Superior temporal gyrus (tissue), 1 donor: ENCODE measurements at regions not wholly inside any gene's neighbourhood (a gene's known extent, or its start where the extent isn't known, plus 50 kb on each side); places are given as distances from the start of the nearest gene placed in this dataset.

Source experiments
- DNase-seq: peaks from one replicate; pipeline ENCODE4 v3.0.0-alpha.2; 2016; ENCODE audit errors: extremely low spot score

DNA sequence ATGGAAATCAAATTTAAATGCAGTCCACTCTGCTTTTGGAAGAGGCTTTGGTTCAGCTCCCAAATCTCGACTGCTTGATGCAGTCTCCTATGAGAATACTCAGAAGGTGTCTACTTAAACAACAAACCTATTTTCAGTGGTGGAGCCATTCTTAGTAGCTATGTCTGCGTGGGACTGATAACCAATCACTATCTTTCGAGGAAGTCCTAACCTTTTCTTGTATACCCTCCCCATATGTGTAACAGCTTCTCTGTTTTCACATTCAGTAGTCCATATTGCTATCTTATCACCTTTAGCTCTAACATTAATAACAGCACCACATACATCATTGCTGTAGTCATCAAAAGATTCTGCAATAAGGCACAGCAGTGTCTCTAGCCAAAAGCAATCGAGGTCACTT is 333.0 kb upstream of the ATP11B start:
- no peak for DNase-seq

DNA sequence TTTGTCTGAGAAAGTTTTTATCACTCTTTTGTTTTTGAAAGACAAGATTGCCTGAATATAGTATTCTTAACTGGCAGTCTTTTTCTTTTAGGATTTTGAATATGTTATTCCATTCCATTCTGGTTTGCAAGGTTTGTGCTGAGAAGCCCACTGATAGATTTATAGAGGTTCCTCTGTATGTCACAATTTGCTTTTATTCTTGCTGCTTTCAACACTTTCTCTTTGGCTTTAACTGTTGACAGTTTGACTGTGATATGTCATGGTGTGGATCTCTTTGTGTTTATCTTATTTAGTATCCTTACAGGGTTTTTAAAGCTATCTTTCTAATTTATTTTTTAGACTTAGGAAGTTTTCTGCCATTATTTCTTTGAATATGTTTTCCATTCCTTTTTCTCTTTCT is 331.2 kb upstream of the ATP11B start:
- no peak for DNase-seq

DNA sequence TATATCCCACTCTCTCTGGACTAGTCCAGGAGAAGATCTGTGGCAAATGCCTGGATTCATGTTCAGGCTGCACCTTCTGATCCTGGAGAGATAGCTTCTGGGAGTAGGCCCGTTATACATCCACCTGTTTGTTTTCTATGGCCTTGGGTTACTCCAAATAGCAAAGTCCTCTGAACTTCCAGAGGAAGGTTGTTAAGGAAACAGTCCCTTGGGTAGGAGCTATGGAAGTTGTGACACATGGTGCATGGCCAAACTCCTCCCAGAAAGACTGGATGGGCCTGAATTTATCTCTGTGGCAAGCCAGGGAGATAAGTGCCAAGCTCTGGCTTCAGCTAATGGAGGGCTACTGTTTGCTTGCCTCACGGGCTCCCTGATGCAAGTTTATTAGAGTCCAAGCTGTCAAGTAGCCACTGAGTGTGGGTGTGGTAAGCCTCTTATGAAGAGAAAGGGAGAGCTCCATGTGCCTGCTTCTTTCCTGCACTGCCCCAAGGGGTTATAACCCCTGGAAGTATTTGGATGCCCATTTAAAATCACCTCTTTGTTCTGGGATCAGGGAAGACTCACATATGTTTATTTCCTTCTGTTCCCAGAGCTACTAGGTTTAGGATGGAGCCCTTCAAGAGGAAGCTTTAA is 328.7 kb upstream of the ATP11B start:
- no peak for DNase-seq

DNA sequence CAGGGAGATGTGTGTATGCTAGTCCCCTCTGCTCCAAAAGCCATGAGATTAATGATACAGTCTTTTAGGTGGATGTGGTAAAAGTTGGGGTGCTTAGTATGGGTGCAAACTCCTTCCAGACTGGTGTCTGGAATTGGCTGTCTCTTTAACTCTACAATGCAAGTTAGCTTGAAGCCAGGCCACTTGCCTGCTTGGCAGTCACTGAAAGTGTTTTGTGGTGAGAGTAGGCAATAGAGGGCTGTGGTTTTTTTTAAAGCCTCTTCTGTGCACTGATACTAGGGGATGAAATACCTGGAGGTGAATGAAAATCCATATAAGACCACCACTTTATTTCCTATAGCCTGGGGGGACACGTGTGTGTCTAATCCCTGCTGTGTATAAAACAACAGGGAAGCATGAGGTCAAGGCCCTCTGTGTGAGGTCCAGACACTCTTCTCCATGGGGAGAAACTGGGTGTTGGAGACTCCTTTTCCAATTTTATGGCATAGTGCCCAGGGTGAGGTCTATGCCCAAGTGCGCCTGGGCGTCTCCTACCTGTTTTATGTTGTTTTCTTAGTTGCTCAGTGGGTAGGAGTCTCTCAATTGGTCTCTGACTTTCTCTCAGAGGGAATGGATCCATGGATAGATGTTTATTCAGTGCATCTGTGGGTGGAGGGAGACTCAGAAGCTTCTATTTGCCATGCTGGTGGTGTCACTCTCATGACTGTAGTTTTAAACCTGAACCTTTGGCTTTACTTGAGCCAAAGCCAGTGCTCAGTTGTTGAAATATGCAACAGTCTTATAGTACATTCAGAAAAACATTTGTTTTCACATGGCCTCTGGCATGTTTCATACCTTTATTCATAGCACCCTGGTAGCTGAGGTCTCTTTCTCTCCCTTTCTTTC is 327.8 kb upstream of the ATP11B start:
- no peak for DNase-seq

GRCh38 chr3:182469086-182469485 is 324.2 kb upstream of the ATP11B start:
- DNase-seq = no peak

GRCh38 chr3:182470187-182470586 is 323.1 kb upstream of the ATP11B start:
- DNase-seq = no peak

DNA sequence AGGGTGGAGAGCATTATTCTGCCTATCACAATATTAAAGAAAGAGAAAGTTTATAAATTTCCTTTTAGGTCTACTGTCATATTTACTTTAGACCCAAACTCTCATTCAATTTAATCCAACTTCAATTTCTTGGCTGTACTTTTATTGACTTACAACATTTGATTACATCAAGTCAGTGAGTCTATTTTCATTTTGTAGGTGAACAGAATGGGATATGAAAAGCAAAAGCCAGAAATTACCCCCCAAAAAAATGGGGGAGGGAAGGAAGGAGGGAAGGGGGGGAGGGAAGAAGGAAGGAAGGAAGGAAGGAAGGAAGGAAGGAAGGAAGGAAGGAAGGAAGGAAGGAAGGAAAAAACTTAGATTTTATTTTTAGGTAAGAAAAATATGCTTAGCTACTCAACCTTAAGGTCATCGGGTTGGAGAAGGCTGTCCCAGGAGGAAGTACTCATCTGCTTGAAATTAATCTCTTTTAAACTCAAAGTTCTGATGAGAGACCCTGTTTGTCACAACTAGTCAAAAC is 320.1 kb upstream of the ATP11B start:
- no peak for DNase-seq

GRCh38 chr3:182478369-182478768 is 314.9 kb upstream of the ATP11B start:
- DNase-seq = no peak

- DNase-seq = no peak
Measured at GRCh38 chr3:182479419-182480336, 313.6 kb upstream of the ATP11B start.

DNA sequence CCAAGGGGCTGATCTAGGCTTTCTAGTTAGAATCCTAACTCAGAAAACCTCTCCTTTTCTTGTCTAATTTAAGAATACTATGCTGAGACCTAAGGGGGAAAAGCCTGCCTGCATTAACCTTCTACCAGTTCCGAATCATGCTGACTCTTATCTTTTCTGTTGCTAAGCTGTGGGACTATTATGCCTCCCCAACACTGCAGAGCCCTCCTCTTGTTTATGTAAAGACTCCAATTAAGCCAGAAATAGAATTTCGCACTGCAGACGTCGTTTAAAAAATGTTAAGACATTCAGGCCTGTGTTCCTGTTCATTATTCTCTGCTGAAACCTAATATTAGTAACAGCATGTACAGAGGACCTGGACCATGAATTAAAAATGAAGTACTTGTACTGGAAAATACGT is 310.6 kb upstream of the ATP11B start:
- DNase-seq = no peak

DNA sequence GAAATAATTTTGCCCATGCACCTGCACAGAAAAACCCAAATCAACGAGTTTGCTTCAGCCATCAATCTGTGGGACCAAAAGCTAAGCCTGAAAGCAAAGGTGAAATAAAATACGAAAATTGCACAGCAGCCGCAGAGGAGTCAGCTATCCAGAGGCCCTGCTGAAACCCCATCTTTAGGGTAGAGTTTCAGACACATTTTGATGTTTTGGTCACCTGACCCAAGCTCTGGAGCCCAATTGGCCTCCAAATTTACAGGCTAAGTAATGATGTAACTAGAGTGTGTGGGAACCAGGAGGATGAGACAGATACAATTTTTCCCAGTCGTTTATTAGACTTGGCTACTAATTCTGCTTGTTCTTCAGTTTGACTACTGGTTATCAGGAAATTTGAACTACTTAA is 308.6 kb upstream of the ATP11B start:
- DNase-seq = no peak

DNA sequence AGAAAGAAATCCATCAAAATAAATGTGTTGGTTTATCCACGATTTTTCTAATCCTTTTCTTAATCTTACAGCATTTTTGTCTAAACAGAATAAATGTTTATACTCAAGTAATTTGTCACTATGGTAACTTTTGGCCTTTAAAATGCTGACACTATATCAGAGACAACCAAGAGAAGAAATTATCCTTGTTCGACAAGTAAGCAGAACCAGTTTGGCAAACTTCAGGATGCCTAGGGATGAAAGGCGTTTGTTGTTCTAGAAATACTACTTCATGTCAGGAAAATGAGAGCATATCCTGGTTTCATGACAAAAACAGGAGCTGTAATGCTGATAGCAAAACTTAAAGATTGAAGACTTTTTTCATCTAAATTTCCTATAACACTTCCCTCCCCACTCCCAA is 308.0 kb upstream of the ATP11B start:
- no peak for DNase-seq

DNA sequence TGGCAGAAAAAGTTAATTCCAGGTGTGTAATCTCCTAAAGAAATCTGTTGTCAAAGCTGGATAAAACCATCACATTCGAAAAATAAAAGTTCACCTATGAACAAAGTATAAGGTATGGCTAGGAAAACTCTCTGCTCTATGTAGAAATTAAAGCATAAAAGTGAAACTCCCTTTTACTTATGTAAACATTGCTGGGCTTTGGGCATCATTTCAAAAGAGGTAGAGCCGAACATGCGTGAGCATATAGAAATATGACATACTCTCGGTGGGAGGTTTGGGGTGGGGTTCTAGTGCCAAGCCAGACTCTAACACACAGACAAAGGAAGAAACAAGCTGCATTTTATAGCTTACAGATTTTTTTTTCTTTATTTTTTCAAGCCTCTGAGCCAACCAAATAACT is 306.8 kb upstream of the ATP11B start:
- no peak for DNase-seq

DNA sequence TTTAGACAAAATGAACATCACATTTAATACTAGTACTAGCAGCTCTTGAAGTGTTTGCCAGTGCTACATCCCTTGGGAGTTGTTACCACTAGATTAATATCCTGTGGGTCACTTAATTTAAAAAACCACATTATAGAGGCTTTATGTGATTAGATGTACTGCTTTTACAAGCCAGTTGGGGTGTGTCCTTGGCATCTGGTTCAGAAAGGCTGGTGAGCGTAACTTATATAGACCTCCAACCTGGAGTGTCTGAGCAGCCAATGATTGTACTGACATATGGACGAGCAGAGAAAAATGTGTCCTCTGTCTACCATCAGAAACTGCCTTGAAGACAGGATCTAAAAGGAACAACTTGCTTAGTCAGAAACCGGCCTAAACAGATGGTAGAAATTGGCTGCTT is 306.2 kb upstream of the ATP11B start:
- no peak for DNase-seq

- no peak for DNase-seq
Measured at GRCh38 chr3:182487611-182488010, 305.7 kb upstream of the ATP11B start.

DNA sequence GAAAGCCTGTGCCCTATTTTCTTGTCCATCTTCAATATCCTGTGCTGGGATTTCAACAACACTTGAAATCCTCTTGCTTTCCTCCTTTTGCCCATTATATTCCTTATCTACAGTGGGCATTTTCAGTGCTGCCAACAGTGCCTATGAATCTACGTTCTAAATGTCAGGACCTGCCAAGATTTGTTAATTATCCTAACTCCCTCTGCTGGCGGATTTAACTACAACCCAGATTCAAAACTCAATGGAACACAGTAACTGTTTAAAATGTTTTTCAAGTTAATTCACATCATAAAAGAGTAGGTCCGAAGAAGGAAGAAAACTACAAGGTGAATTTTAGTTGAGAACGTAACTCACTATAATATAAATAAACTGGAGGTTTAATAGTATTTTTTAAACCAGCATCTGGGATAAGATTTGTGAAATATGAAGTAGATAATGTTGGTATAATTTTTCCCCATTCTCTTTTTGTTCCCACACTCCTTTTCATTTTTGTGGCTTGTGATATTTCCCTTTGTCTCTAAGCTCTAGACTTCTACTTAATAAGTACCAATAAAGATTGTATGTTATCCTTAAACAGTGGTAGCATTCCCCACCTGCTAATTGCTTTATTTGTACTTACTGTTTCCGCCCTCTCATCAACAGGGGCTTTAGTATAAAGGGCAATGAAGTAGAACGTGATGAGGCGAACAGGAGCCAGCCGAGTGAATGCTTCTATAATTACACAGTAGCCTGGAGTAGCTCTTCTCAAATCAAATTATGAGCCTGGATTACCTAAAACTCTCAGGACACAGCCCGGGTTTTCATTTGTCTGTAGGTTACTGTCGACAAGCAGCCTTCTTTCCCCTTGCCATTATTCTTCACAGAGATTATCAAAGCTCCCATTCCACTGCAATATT is 302.5 kb upstream of the ATP11B start:
- DNase-seq = peak; percentile 93

DNA sequence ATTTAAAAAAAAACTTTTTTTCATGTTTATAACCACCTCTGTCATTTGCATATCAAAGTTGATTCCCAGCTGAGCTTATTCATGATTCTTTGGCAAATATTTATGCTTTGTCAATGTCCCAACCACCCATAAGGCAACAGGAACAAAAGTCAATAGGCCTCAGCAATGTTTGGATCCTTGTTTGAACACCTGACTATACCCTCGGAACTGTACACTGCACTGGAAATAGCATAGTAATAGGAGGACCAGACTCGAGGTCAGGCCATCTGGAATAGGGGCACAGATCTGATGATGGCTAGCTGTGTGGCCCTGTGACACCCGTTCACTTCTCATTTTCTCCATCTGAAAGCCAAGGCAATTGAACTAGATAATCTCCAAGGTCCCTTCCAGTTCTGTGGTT is 301.7 kb upstream of the ATP11B start:
- no peak for DNase-seq

- no peak for DNase-seq
Measured at GRCh38 chr3:182492536-182492935, 300.8 kb upstream of the ATP11B start.

GRCh38 chr3:182500289-182500688 is 293.0 kb upstream of the ATP11B start:
- no peak for DNase-seq

DNA sequence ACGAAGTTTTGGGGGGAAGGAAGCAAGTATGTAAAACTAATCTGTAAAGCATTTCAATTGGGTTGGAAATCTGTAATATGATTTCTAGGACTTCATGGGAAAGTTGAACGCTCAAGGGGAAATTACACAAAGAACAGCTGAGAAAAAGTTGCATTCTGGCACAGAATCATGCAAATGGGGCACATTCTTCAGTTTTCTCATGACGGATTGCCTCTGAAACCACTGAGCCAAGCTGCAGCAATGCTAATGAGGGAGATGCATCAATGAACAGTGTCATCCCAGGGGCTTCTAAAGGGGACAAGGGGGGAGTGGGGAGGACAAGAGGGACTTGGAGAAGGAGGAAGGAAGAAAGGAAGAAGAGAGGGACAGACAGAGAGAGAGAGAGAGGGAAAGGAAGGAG is 291.4 kb upstream of the ATP11B start:
- no peak for DNase-seq

GRCh38 chr3:182503401-182503800 is 289.9 kb upstream of the ATP11B start:
- no peak for DNase-seq
